HG03457 (cell line): ENCODE measurements at regions not wholly inside any gene's neighbourhood (a gene's known extent, or its start where the extent isn't known, plus 50 kb on each side); places are given as distances from the start of the nearest gene placed in this dataset.
A peak's percentile ranks its signal among the peaks of the same experiment; 100 is the strongest.
"Not testable (repeated sequence)": the region's sequence is repeated elsewhere in the genome, so short reads cannot be mapped to it uniquely, and the experiment has no call there.

Source experiments
- ATAC-seq: cut with Tn5 transposase; IDR thresholded peaks from one replicate; pipeline ENCODE4 v1.9.1; 2021; ENCODE audit warnings: moderate number of reproducible peaks; ENCODE audit not compliant: unreplicated experiment

GRCh38 chr15:26084771-26085170, 221.6 kb upstream of the ATP10A start:
- ATAC-seq: no peak

GRCh38 chr15:26083896-26084295, 220.8 kb upstream of the ATP10A start:
- ATAC-seq: no peak

DNA sequence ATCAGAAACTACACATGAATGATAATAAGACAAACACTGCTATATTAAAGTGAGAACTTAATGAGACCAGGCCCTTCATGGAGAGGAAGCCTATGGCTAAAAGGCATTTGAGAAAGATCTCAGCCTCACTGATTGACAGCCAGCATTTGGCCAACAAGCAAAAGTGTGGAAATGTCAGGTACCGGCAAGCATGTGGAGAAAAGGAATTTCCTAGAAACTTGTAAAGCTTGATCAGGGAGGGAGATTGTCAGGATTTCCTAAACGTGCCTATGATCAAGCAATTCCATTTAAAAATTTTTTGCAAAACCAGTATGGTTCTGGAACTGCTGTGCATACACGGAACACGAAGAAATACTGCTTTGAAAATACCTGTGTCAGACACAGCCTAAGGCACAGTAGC, 220.3 kb upstream of the ATP10A start:
- no peak for ATAC-seq

GRCh38 chr15:26082221-26083109, 219.3 kb upstream of the ATP10A start:
- ATAC-seq: peak; percentile 80

DNA sequence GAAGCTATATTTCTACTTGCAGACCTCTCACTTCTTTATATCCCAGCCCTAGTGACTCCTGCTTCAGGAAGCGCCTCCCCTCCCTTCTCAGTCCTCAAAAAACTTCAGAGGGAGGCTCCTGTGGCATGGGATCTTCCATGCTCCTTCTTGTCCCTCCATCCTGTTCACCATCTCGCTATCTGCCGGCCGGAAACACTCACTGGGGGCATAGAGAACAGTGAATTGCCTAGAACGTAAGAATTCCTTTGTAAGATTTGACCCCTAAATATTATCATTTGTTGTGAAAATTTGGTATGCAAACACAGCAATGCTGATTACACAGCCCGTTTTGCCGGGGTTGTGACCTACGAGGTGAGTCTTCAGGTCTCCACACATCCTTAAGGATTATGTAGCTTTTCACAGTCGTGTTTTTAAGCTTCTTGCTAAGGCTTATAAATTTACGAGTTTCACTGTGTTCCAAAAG, 218.7 kb upstream of the ATP10A start:
- ATAC-seq: no peak

DNA sequence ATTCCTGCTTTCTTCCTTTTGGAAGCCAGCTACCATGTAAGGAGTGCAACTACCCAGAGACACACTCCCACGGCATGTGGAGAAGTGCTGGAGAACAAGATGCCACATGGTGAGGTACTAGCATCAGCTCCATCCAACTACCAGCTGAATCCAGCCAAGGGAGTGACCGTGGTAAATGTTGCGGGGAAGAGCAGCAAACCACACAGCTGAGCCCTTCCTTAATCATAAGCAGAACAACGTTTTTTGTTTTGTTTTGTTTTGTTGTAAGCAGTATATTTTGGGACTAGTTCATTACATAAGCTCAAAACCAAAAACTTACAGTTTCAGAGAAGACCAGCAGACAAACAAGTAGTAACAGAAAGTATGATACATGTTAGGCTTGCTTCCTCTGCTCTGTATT, 212.6 kb upstream of the ATP10A start:
- no peak for ATAC-seq

DNA sequence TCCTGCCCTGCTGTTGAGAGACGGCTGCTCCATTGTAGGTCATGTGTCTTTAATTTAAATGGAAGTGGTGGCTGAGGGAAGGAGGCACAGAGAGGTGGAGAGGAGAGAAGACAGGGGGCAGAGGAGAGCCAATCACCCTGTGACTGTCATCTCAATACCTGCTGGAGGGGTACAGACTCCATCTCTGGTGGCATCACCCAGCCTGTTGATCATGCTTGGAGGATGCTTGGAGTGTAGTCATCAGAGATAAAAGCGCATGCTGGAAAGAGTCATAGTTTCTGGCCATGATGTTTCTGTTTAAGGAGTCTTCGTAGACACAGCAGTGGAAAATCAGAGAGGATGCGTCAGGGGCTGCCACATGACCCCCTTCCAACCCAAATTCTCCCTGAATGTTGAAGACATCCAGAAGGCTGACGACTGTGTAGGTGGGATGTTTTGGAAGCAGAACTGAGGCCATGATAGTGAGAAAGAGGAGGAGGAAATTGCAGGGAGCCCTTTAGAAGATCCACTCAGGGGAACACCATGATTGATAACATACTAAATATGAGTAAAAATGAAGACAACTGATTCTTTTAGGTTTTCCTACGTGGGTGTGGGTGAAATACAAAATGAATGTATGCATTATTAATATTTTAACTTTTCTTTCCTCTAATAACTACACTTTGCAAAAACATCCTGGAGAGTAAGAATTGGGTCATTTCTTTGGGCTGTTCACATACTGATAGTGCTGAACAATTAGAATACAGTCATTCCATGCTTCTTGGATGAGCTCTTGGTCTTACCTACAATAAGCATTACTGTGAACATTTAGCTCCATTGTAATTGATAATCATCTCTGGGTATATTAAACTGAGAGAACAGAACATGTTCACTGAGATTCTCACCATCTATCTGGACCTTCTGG, 210.6 kb upstream of the ATP10A start:
- ATAC-seq: no peak

- ATAC-seq: no peak
These were observed 207.0 kb upstream of the ATP10A start for GRCh38 chr15:26070095-26070532.

GRCh38 chr15:26069231-26069641, 206.1 kb upstream of the ATP10A start:
- ATAC-seq: no peak

DNA sequence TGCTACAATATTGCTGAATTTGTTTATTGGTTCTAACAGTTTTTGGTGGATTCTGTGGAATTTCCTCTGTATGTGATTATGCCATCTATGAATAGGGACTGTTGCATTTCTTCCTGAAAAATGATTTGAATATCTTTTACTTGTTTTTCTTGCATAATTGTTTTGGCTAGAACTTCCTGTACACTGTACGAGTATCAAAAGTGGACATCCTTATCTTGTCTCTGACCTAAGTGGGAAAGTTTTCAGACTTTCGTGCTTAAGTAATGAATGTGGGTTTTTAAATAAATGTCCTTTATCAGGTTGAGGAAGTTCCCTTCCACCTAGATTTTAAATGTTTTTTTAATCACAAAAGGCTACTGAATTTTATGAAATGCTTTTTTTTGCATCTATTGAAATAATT, 203.8 kb upstream of the ATP10A start:
- ATAC-seq: no peak

- ATAC-seq: no peak
These were observed 202.6 kb upstream of the ATP10A start for GRCh38 chr15:26065723-26066122.

DNA sequence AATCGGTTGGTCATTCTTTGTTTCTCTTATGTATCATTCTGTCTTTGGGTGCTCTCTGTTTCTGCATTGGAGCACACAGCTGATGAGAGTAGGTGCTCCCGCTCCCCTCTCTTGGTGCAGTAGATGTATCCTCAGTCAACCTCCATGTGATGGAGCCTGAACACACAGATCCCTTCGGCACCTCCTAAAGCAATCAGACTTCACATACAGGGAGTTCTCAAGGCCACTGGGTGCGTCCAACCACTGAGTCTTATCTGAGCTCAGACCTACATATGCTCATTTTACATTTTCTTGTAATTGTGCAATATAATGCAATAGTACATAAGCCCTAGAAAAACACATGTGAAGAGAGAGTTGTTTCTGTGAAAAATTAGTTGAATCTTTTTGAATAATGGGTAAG, 198.1 kb upstream of the ATP10A start:
- ATAC-seq: no peak

- not testable (repeated sequence) for ATAC-seq
These were observed 193.6 kb upstream of the ATP10A start for GRCh38 chr15:26056766-26057165.

GRCh38 chr15:26051761-26052675, 188.9 kb upstream of the ATP10A start:
- ATAC-seq: no peak

DNA sequence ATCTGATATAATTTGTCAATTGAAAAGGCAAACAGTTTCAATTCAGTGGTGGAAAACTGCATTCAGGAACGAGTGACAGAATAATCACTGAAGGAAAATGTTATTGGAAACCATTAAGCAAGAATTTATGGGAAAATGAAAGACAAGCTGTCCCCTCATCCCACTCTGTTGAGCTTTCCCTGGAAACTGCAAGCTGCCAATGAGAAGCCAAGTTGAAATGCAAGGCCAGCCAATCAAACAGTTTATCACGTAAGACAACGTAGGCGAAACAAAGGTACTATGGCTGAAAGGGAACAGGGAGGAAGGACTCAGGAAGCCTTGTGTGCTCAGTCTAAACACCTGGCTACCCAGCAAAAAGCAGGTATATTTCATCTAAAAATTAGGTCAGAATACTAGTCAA, 187.9 kb upstream of the ATP10A start:
- ATAC-seq: no peak

- ATAC-seq: no peak
These were observed 187.0 kb upstream of the ATP10A start for GRCh38 chr15:26049900-26050657.

- no peak for ATAC-seq
These were observed 185.5 kb upstream of the ATP10A start for GRCh38 chr15:26048669-26049068.

DNA sequence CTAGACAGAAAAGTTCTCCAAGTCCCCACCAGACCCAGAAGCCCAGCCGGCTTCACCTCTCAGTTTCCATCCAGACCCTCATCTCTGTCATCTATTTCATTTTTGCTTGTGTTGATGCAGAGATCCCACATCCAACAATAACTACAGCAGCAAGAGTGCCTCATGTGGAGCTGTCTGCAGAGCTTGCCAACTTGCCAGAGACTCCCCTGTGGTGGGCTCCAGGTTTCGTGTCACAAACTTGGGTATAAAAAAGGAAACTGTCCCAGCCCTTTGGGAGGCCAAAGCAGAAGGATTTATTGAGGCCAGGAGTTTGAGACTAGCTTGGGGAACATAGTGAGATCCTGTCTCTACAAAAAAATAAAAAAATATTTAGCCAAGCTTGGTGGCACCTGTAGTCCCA, 182.4 kb upstream of the ATP10A start:
- ATAC-seq: no peak

DNA sequence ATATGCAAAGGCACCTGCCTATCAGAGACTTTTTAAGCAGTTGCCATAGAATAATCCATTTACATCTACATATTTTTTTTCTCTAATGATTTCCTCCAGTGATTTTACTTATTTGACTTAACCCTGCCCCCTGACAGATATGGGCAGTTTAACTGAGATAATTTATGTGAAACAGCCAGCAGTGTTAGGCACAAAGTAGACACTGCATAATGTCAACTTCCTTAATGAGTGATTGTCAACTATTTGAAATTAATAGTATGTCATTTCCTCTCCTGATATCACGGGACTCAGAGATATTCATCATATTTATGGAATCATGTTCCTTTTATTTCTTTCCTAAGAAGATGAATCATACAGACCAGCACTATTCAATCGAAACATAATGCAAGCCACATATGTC, 179.9 kb upstream of the ATP10A start:
- ATAC-seq: no peak

DNA sequence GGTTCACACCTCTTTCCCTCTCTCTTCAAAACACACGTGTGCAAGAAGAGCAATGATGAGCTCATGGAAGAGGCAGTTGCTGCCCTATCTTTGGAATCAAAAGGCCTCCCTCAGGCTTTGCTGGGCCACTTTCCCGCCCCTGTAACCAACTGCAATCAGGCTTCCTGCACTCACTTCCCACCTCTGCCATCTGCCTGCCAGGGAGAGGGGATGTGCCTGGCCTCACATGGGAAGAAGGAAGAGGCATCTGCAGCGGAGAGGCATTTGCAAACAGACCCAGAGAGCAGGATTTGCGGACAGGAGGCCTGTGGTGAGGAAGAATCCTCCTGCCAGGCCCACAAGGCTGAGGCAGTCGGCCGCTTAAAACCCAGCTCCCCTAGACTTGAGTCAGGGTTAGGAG, 175.6 kb upstream of the ATP10A start:
- ATAC-seq: no peak
